Naive thymus-derived CD4-positive, alpha-beta T cell (primary cell): ENCODE measurements at regions not wholly inside any gene's neighbourhood (a gene's known extent, or its start where the extent isn't known, plus 50 kb on each side); places are given as distances from the start of the nearest gene placed in this dataset.

Source experiments
- ATAC-seq: fragments of 150-1000 bp; cut with Tn5 transposase; 2 replicates; pipeline ENCODE4 v1.10.0; 2021; ENCODE audit warnings: mild to moderate bottlenecking, moderate library complexity
- CTCF ChIA-PET: fragments of 350-600 bp; sonication (Branson Sonifier 250); formaldehyde crosslinking; loops from one replicate; lab custom pipeline; 2021; ENCODE audit warnings: antibody characterized with exemption; lab: Charles Lee
- POLR2A ChIA-PET: fragments of 350-600 bp; sonication (Branson Sonifier 250); formaldehyde crosslinking; loops from one replicate; lab custom pipeline; 2021; ENCODE audit warnings: antibody characterized with exemption, inconsistent platforms; lab: Charles Lee
- DNase-seq, 9 donors: peaks; one replicate each; pipeline versions ENCODE4 v3.0.0 to v3.0.0-alpha.2; 2020 to 2022; ENCODE audit warnings: mixed read lengths in 1 of 9
- H3K27ac ChIP-seq: one replicate; pipeline ENCODE4 v1.7.0; 2013; ENCODE audit warnings: mild to moderate bottlenecking, low read depth, low read length, moderate library complexity
- H3K27me3 ChIP-seq, 2 donors: one replicate each; pipeline ENCODE4 v1.7.0; 2013; ENCODE audit warnings: low read length in 2 of 2, mild to moderate bottlenecking in 2 of 2, moderate library complexity in 2 of 2; ENCODE audit not compliant: control insufficient read depth in 2 of 2, insufficient read depth in 2 of 2
- H3K36me3 ChIP-seq, 3 experiments: 1 replicate in 2 of 3; 2 replicates in 1 of 3; pipeline ENCODE4 v1.7.0; 2013; ENCODE audit warnings: low read length in 3 of 3, mild to moderate bottlenecking in 3 of 3, moderate library complexity in 1 of 3; ENCODE audit not compliant: insufficient read depth in 3 of 3, control insufficient read depth in 2 of 3
- H3K4me1 ChIP-seq, 2 donors: one replicate each; pipeline ENCODE4 v1.7.0; 2013; ENCODE audit warnings: low read length in 2 of 2, mild to moderate bottlenecking in 2 of 2, moderate library complexity in 1 of 2; ENCODE audit not compliant: control insufficient read depth in 2 of 2, insufficient read depth in 2 of 2
- H3K4me3 ChIP-seq: 2 replicates; pipeline ENCODE4 v1.7.0; 2013; ENCODE audit warnings: mild to moderate bottlenecking, low read length
- H3K9me3 ChIP-seq, 3 experiments: 1 replicate in 2 of 3; 2 replicates in 1 of 3; pipeline ENCODE4 v1.7.0; 2013; ENCODE audit warnings: low read length in 3 of 3; ENCODE audit not compliant: control insufficient read depth in 2 of 3
- H3K27ac Mint-ChIP-seq, 9 donors: one replicate each; pipeline ENCODE4 v1.8.0; 2020 to 2022; ENCODE audit warnings: mixed read lengths in 9 of 9, mild to moderate bottlenecking in 8 of 9, moderate library complexity in 5 of 9, inconsistent platforms in 2 of 9
- H3K27me3 Mint-ChIP-seq, 5 donors: one replicate each; pipeline ENCODE4 v1.8.0; 2021 to 2022; ENCODE audit warnings: mixed read lengths in 5 of 5, mild to moderate bottlenecking in 1 of 5
- H3K36me3 Mint-ChIP-seq, 5 donors: one replicate each; pipeline ENCODE4 v1.8.0; 2020 to 2022; ENCODE audit warnings: mixed read lengths in 5 of 5, mild to moderate bottlenecking in 3 of 5, inconsistent platforms in 1 of 5
- H3K4me1 Mint-ChIP-seq, 7 donors: one replicate each; pipeline ENCODE4 v1.8.0; 2020 to 2022; ENCODE audit warnings: mixed read lengths in 7 of 7, mild to moderate bottlenecking in 3 of 7, inconsistent platforms in 1 of 7
- H3K4me3 Mint-ChIP-seq, 10 donors: one replicate each; pipeline ENCODE4 v1.8.0; 2020 to 2022; ENCODE audit warnings: mild to moderate bottlenecking in 10 of 10, mixed read lengths in 10 of 10, moderate library complexity in 6 of 10, inconsistent platforms in 2 of 10
- H3K9me3 Mint-ChIP-seq, 11 donors: one replicate each; pipeline ENCODE4 v1.8.0; 2020 to 2022; ENCODE audit warnings: mixed read lengths in 11 of 11, mild to moderate bottlenecking in 4 of 11, inconsistent platforms in 1 of 11, moderate library complexity in 1 of 11
- intact Hi-C, 2 donors: fragments of 100-400 bp; cut with micrococcal nuclease; formaldehyde crosslinking; loops; one replicate each; pipeline ENCODE4 v1.15.1; 2023

GRCh38 chr20:11376420-11376819, 541.3 kb upstream of the BTBD3 start:
- no peaks in the 10 kb centered on the region for H3K4me1 Mint-ChIP-seq
- peaks cover 0 to 8% (median 0%) of the 10 kb centered on the region in 5 donors for H3K27me3 Mint-ChIP-seq
- no peak overlapping the region for H3K27ac ChIP-seq
- no peaks in the 10 kb centered on the region for H3K36me3 ChIP-seq
- intact Hi-C loops, result no loop called here
- H3K4me1 ChIP-seq, result no peaks in the 10 kb centered on the region
- no peaks in the 10 kb centered on the region for H3K36me3 Mint-ChIP-seq
- POLR2A ChIA-PET, result no interaction called here
- peaks cover 0 to 29% (median 5%) of the 10 kb centered on the region in 11 donors for H3K9me3 Mint-ChIP-seq
- CTCF ChIA-PET, result no interaction called here
- no peak overlapping the region for H3K4me3 Mint-ChIP-seq
- ATAC-seq, result no peak
- no peak overlapping the region for H3K4me3 ChIP-seq
- H3K9me3 ChIP-seq, result no peaks in the 10 kb centered on the region
- no peak overlapping the region for H3K27ac Mint-ChIP-seq
- DNase-seq, result no peak
- no peaks in the 10 kb centered on the region for H3K27me3 ChIP-seq

- peaks cover 0 to 34% (median 6%) of the 10 kb centered on the region in 11 donors for H3K9me3 Mint-ChIP-seq
- CTCF ChIA-PET, result no interaction called here
- Histone ChIP-seq H3K4me1 (no peaks in the 10 kb centered on the region), H3K27ac (no peak overlapping the region), H3K9me3 (no peaks in the 10 kb centered on the region), H3K27me3 (no peaks in the 10 kb centered on the region), H3K4me3 (no peak overlapping the region), H3K36me3 (no peaks in the 10 kb centered on the region)
- intact Hi-C loops, result no loop called here
- DNase-seq, result no peak
- no peak overlapping the region for H3K4me3 Mint-ChIP-seq
- H3K27ac Mint-ChIP-seq, result no peak overlapping the region
- H3K4me1 Mint-ChIP-seq, result no peaks in the 10 kb centered on the region
- ATAC-seq, result no peak
- POLR2A ChIA-PET, result no interaction called here
- no peaks in the 10 kb centered on the region for H3K36me3 Mint-ChIP-seq
- H3K27me3 Mint-ChIP-seq, result peaks cover 0 to 8% (median 0%) of the 10 kb centered on the region in 5 donors
Measured at GRCh38 chr20:11376998-11377397, 540.7 kb upstream of the BTBD3 start.

GRCh38 chr20:11377761-11378160, 539.9 kb upstream of the BTBD3 start:
- Mint-ChIP-seq H3K4me3 (no peak overlapping the region), H3K4me1 (no peaks in the 10 kb centered on the region), H3K27me3 (peaks cover 0 to 8% (median 0%) of the 10 kb centered on the region in 5 donors), H3K9me3 (peaks cover 0 to 42% (median 11%) of the 10 kb centered on the region in 11 donors), H3K27ac (no peak overlapping the region), H3K36me3 (no peaks in the 10 kb centered on the region)
- POLR2A ChIA-PET, result no interaction called here
- Histone ChIP-seq H3K27ac (no peak overlapping the region), H3K9me3 (no peaks in the 10 kb centered on the region), H3K36me3 (no peaks in the 10 kb centered on the region), H3K4me3 (no peak overlapping the region), H3K4me1 (no peaks in the 10 kb centered on the region), H3K27me3 (no peaks in the 10 kb centered on the region)
- ATAC-seq (no peak), DNase-seq (no peak)
- intact Hi-C loops, result no loop called here
- CTCF ChIA-PET, result no interaction called here

- H3K27me3 Mint-ChIP-seq, result peaks cover 0 to 8% (median 0%) of the 10 kb centered on the region in 5 donors
- intact Hi-C loops, result no loop called here
- H3K9me3 ChIP-seq, result no peaks in the 10 kb centered on the region
- no peaks in the 10 kb centered on the region for H3K4me1 ChIP-seq
- H3K27me3 ChIP-seq, result no peaks in the 10 kb centered on the region
- H3K27ac ChIP-seq, result no peak overlapping the region
- DNase-seq (no peak), ATAC-seq (no peak)
- H3K4me3 Mint-ChIP-seq, result no peak overlapping the region
- ChIA-PET POLR2A (no interaction called here), CTCF (no interaction called here)
- H3K36me3 Mint-ChIP-seq, result no peaks in the 10 kb centered on the region
- no peak overlapping the region for H3K27ac Mint-ChIP-seq
- H3K9me3 Mint-ChIP-seq, result peaks cover 0 to 41% (median 11%) of the 10 kb centered on the region in 11 donors
- no peaks in the 10 kb centered on the region for H3K36me3 ChIP-seq
- H3K4me3 ChIP-seq, result no peak overlapping the region
- H3K4me1 Mint-ChIP-seq, result no peaks in the 10 kb centered on the region
Measured at GRCh38 chr20:11378252-11378651, 539.4 kb upstream of the BTBD3 start.

- H3K4me1 ChIP-seq, result no peaks in the 10 kb centered on the region
- Mint-ChIP-seq H3K36me3 (no peaks in the 10 kb centered on the region), H3K27ac (no peak overlapping the region), H3K9me3 (peaks cover 0 to 38% (median 11%) of the 10 kb centered on the region in 11 donors), H3K4me3 (no peak overlapping the region), H3K4me1 (no peaks in the 10 kb centered on the region), H3K27me3 (peaks cover 0 to 8% (median 0%) of the 10 kb centered on the region in 5 donors)
- H3K27me3 ChIP-seq, result no peaks in the 10 kb centered on the region
- CTCF ChIA-PET, result no interaction called here
- H3K36me3 ChIP-seq, result no peaks in the 10 kb centered on the region
- DNase-seq (no peak), ATAC-seq (peak; percentile 44)
- intact Hi-C loops, result no loop called here
- POLR2A ChIA-PET, result no interaction called here
- H3K9me3 ChIP-seq, result no peaks in the 10 kb centered on the region
- H3K4me3 ChIP-seq, result no peak overlapping the region
- no peak overlapping the region for H3K27ac ChIP-seq
Measured at GRCh38 chr20:11379257-11380011, 538.3 kb upstream of the BTBD3 start.

GRCh38 chr20:11380283-11380682, 537.4 kb upstream of the BTBD3 start:
- Mint-ChIP-seq H3K4me3 (no peak overlapping the region), H3K27me3 (peaks cover 0 to 8% (median 0%) of the 10 kb centered on the region in 5 donors), H3K9me3 (peaks cover 0 to 38% (median 11%) of the 10 kb centered on the region in 11 donors), H3K36me3 (no peaks in the 10 kb centered on the region), H3K4me1 (no peaks in the 10 kb centered on the region), H3K27ac (no peak overlapping the region)
- intact Hi-C loops, result no loop called here
- Histone ChIP-seq H3K9me3 (no peaks in the 10 kb centered on the region), H3K4me1 (no peaks in the 10 kb centered on the region), H3K27me3 (no peaks in the 10 kb centered on the region), H3K36me3 (no peaks in the 10 kb centered on the region), H3K27ac (no peak overlapping the region), H3K4me3 (no peak overlapping the region)
- no peak for ATAC-seq
- ChIA-PET CTCF (no interaction called here), POLR2A (no interaction called here)
- DNase-seq, result no peak

GRCh38 chr20:11387189-11387754, 530.4 kb upstream of the BTBD3 start:
- Mint-ChIP-seq H3K36me3 (no peaks in the 10 kb centered on the region), H3K9me3 (peaks cover 0 to 10% (median 3%) of the 10 kb centered on the region in 11 donors), H3K27me3 (no peaks in the 10 kb centered on the region), H3K4me1 (no peaks in the 10 kb centered on the region), H3K27ac (no peak overlapping the region), H3K4me3 (no peak overlapping the region)
- no peaks in the 10 kb centered on the region for H3K27me3 ChIP-seq
- ChIA-PET POLR2A (no interaction called here), CTCF (no interaction called here)
- intact Hi-C loops, result no loop called here
- H3K4me3 ChIP-seq, result no peak overlapping the region
- no peaks in the 10 kb centered on the region for H3K4me1 ChIP-seq
- H3K9me3 ChIP-seq, result peaks cover 0 to 3% (median 0%) of the 10 kb centered on the region in 3 experiments
- no peak overlapping the region for H3K27ac ChIP-seq
- DNase-seq (no peak), ATAC-seq (no peak)
- no peaks in the 10 kb centered on the region for H3K36me3 ChIP-seq
